RKO (cell line): ENCODE measurements at regions not wholly inside any gene's neighbourhood (a gene's known extent, or its start where the extent isn't known, plus 50 kb on each side); places are given as distances from the start of the nearest gene placed in this dataset.
"Not testable (repeated sequence)": the region's sequence is repeated elsewhere in the genome, so short reads cannot be mapped to it uniquely, and the experiment has no call there.

ENCODE experiments used
- DNase-seq: peaks from one replicate; pipeline ENCODE4 v3.0.0-alpha.2; 2016; ENCODE audit warnings: low spot score

DNA sequence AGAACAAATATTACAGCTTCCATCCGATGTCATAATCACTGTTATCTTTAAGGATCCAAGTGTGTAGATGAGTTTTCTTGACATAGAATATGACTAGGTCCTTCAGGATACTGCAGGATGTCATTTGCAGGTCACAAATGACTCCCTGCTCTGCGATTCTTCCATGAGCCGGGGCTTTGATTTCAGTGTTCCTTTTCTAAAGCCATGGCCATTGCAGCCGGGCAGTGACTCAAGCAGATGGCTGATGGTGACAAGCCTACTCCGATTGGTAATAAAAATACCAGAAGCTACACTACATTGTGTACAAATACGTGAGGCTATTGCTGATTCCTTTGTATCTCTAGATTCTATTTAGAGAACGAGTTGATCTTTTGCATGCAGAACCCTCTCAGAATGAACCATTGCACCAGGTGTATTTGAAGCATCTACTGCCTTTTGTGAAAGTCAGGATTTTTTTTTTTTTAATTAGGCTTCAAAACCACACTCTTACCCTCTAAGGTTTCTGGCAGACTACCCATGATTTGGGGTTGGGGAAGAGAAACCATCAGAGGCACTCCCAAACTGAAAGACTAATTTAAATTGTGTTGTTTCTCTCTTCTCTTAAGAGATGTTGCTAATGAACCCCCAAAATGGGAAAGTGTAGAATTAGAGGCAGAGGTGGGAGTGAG, 271.0 kb upstream of the ADRA1B start:
- no peak for DNase-seq

DNA sequence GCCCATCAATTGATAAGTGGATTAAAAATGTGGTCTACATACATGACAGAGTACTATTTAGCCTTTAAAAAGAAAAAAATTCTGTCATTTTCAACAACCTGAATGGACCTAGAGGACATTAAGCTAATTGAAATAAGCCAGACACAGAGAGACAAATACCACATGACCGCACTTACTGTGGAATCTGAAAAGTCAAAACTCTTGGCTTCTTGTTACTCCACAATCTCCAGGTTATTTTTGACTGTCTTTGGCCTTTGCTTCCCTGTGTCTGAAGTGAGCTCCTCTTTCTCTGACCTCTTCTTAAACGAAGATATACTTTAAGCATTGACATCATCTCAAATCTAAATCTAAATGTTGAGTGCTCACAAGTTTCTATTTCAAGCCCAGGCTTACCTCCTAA, 265.5 kb upstream of the ADRA1B start:
- no peak for DNase-seq

DNA sequence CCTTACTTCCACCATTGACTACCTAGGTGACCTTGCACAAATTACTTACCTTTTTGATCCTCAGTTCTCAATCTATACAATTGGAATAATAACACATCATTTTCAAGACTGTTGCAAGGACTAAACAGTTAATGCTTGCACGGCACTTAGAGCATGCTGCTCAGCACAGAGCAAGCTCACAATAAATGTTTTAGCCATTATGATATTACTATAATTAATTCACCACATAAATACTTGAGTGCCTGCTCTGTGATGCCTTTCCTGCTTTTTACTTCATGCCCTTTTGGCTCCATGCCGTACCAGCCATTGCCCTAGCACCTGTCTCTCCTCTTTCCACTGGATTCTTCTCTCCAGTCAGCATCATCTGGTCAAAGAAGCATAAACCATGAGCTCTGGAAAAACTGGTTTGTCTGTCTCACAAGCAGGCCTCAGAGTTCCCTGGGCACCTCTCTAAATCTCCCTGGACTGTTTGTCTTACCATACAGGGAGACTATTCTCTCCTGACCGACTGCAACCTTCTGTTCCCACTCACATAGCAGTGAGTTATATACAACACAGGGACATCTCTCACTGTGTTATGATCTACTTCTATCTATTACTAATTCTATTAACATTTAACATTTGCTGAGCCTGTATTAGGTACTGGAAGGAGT, 260.4 kb upstream of the ADRA1B start:
- no peak for DNase-seq

DNA sequence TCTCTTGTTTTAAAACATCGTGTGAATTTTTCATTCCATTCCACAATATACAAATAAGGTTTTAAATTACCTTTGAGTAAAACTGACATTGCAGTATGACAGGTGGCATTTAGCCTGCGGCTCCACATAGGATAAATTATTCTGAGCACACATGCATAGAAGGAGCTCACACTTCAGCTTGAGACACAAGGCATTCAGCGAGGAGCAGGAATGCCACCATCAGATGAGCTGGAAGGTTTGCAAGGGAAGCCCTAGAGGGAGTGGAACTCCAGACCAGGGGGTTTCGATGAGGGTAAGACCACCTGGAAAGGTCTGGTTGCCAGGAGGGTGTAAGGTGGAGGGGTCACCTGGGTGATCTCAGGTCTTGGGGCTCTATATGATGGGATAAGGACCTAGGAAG, 259.0 kb upstream of the ADRA1B start:
- DNase-seq: no peak

DNA sequence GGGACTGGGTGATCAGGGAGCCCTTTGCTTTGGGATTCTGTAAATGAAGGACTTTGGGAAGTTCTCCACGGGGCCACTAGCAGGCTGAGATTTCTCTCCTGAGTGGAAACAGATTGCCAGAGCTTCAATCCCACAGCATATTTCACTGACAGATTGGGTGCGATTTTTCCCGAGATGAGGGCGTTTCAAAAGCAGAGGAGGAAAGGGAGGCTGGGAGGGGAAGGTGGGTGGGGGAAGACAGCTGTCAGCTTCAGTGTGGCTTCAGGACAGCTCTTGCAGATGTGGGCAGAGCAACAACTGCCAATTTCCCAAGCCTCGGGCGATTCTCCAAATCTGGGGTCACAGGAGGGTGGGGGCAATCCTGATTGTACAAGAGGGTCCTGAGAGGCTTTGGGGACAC, 258.5 kb upstream of the ADRA1B start:
- DNase-seq: no peak

DNA sequence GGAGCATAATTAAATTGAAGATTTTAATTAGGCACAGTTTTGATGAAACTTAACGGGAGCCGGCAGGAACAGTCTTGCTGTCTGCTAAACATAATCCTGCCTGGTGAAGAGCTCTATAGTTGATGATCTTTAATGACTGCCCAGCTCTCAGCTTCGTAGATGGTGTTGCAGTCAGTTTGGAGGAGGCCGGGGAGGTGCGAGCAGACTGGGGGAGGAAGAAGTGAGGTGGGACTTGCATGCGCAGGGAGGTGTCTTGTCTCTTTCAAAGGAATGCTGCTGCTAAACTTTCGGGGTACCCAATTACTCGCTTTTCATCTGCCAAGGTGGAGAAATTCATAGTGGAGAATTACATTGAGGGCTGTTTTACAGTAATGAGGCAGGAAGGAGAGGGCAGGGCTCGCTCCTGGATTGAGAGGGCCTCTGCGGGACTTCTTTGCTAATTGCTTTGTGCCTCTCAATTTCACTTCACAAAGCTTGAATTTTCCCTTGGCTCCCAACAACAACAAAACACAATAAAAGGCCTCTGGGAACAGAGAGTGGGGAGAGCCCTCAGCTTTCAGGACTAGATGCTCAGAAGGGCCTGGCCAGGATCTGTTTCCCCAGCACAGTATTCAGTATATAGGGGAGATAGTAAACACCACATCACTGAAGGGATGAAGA, 257.9 kb upstream of the ADRA1B start:
- DNase-seq: no peak

DNA sequence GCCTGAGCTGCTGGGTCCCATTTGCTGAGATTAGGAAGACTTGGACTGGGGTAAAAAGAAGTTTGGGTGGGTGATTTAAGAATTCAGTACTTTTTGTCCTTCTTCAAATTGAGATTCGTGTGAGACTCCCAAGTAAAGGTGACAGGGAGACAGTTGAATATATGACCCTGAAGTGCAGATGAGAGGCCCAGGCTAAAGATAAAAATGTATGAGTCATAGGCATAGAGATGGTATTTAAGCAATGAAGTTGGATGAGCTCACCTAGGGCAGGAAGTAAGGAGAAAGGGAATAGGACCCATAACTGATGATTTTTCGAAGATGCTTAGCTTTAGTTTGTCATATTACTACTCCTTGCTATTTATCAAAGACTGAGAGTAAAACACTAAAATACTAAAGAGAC, 255.9 kb upstream of the ADRA1B start:
- DNase-seq: peak; percentile 24

DNA sequence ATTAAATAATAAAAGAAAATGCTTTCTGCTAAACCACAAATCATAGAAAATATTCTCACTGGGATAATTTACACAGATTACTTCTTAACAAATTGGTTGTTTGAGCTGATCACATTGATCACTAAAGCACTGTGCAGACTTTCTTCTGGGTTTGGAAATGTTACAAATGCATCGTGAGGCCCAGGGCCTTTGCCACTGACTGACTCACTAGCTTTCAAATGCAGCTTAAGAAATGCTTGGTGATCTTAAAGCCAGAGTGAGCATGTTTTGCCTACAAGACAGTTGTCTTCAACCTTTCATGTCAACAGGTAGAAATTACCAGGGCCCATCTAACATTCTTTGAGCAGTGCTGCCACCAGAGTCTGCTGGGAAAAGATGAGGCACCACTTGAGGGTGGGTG, 252.3 kb upstream of the ADRA1B start:
- DNase-seq: no peak

DNA sequence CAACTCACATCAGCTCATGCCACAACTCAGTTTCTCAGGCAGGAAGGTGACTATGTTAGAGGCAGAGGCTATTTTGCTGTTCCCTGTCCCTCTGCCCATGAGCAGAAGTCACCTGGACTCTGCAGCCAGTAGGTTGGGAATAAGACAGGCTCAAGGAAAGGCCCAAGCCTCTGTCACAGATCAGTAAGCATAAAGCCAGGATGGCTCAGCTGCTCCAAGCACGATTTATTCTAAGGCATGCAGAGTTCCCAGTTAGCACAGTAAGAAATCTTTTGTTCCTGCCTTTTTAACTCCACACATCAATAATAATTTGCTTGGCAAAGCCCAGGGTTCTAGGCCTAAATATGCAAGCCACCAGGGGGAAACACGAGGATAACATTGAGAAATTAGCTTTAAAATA, 249.0 kb upstream of the ADRA1B start:
- DNase-seq: no peak

DNA sequence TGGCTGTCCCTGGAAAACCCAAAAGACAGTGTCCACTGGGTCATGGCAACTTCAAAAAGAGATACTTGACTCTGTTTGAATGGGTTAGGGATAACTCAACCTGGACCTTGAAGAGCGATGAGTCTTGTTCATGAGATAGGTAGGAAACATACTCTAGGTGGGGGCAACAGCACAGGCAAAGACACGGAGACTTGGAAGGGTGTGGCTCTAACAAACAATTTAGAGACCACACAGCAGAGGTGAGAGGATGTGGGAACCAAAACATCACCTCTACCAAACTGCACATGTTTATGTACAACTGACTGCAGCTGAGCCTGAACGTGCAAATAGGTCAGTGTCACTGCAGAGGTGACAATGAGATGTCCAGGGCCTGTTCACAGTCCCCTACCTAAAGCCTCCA, 247.7 kb upstream of the ADRA1B start:
- DNase-seq: no peak

DNA sequence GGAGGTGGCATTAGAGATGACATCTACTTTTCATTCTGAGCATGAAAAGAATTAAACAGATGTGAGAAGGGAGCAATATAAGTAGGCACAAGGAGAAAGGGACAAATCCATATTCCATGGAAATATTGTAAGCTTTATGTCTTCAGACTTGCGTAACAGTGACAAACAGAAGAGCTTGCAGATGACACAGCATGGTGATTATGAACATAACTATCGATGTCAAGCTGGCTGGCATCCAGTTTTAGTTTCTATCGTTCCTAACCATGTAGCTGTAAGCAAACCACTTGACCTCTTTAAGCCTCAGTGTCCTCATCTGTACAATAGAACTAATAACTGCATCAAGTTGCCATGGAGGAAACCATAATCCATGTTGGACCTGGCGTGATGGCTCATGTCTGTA, 246.7 kb upstream of the ADRA1B start:
- DNase-seq: no peak

DNA sequence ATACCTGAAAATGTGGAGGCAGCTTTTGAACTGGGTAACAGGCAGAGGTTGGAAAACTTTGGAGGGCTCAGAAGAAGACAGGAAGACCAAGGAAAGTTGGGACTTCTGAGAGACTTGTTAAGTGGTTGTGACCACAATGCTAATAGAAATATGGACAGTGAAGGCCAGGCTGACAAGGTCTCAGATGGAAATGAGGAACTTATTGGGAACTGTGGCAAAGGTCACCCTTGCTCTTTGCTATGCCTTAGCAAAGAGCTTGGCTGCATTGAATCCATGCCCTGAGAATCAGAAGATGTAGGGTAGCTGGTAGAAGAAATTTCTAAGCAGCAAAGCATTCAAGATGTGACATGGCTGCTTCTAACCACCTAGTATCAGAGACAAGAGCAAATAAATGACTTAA, 244.4 kb upstream of the ADRA1B start:
- no peak for DNase-seq

DNA sequence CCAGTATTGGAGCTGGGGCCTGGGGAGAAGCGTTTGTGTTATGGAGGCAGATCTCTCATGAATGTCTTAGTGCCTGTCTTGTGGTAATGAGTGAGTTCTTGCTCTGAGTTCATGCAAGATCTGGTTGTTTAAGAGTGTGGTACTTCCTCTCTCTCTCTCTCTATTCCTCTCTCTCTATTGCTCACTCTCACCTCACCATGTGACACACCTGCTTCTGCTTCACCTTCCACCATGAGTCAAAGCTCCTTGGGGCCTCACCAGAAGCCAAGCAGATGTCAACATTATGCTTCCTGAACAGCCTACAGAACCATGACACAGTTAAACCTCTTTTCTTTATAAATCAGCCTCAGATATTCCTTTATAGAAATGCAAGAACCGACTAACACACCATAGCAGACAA, 242.7 kb upstream of the ADRA1B start:
- DNase-seq: no peak

DNA sequence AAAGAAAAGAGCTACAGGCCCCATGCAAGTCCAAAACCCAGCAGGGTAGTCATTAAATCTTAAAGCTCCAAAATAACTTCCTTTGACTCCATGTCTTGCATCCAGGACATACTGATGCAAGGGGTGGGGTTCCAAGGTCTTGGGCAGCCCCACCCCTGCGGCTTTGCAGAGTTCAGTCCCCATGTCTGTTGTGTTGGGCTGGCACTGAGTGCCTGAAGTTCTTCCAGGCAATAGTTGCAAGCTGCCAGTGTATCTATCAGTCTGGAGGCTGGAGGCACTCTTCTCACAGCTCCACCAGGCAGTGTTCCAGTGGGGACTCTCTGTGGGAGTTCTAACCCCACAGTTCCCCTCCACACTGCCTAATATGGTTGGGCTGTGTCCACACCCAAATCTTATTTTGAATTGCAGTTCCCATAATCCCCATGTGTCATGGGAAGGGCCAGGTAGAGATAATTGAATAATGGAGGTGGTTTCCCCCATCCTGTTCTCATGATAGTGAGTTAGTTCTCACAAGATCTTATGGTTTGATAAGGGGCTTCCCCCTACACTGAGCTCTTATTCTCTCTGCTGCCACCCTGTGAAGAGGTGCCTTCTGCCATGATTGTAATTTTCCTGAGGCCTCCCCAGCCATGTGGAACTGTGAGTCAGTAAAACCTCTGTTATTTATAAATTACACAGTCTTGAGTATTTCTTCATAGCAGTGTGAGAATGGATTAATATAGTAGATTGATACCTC, 237.5 kb upstream of the ADRA1B start:
- DNase-seq: no peak

DNA sequence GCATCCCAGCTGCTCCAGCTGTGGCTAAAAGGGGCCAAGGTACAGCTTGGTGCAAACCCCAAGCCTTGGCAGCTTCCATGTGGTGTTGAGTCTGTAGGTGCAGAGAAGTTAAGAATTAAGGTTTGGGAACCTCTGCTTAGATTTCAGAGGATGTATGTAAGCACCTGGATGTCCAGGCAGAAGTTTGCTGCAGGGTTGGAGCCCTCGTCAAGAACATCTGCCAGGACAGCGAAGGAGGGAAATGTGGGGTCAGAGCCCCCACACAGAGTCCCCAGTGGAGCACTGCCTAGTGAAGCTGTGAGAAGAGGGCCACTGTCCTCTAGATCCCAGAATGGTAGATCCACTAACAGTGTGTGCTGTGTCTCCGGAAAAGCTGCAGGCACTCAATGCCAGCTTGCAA, 236.2 kb upstream of the ADRA1B start:
- DNase-seq: no peak

DNA sequence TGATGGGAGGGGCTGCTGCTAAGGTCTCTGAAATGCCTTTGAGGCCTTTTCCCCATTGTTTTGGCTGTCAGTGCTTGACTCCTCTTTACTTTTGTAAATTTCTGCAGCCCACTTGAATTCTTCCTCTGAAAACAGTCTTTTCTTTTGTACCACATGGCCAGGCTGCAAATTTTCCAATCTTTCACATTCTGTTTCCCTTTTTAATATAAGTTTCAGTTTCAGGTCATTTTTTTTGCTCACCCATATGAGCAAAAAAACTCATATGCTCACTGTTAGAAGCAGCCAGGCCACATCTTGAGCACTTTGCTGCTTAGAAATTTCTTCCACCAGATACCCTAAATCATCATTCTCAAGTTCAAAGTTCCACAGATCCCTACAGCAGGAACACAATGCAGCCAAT, 234.6 kb upstream of the ADRA1B start:
- DNase-seq: no peak

DNA sequence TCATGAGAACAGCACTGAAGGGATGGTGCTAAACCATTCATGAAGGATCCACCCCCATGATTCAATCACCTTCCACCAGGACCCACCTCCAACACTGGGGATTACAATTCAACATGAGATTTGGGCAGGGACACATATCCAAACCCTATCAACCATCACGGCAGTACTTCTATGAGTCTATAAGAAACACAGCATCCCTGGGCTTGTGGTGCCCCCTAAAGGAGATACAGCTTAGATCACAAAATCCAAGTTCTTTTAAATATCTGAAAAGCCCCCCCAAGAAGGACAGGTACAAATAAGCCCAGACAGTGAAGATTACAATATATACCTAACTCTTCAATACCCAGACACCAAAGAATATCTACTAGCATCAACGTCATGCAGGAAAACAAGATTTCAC, 233.7 kb upstream of the ADRA1B start:
- DNase-seq: no peak

DNA sequence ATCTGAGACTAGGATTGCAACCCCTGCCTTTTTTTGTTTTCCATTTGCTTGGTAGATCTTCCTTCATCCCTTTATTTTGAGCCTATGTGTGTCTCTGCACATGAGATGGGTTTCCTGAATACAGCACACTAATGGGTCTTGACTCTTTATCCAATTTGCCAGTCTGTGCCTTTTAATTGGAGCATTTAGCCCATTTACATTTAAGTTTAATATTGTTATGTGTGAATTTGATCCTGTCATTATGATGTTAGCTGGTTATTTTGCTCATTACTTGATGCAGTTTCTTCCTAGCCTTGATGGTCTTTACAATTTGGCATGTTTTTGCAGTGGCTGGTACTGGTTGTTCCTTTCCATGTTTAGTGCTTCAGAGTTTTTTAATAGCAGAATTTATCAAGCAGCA, 228.4 kb upstream of the ADRA1B start:
- not testable (repeated sequence) for DNase-seq

DNA sequence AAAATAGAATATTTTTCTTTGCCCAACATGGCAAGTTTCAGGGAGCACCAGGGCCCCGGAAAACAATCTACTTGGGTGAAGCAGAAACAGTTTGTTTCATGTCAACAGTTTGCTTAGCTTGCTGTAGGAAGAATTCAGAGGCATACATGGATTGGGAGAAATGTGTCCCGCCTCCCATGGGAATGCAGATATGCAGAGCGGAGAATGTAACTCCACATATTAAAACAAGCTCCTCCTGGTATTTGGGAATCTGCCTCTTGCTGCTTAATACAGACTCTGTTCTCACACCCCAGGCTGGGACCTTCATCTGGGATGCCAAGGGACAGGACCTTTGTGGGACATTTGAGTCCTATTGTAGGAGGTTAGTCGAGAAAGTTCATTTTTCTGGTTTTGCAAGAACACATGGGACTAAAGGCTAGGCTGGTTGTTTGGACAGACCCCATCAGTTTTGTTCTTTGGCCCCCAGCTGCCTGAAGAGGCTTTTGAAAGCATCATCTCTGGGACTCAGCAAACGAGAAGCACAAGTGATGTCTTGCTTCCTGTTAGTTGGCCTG, 220.5 kb upstream of the ADRA1B start:
- no peak for DNase-seq

DNA sequence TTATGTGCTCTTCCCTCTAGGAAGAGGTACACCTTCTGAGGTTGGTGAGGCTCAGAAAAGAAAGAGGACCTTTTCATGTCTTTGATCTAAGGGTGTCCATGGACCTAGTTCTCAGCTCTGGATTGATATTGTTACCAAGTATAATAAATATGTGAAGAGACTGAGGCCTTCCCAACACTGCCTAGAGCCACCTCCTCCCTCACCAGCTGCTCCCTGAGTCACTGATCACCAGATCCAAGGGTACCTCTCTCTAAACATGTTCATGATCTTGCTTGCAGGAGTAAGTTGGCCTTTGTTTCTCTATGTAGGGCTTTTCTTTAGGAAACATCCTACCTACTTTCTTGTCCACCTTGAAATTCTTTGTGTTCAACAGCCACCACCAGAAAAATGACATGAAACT, 218.8 kb upstream of the ADRA1B start:
- no peak for DNase-seq

DNA sequence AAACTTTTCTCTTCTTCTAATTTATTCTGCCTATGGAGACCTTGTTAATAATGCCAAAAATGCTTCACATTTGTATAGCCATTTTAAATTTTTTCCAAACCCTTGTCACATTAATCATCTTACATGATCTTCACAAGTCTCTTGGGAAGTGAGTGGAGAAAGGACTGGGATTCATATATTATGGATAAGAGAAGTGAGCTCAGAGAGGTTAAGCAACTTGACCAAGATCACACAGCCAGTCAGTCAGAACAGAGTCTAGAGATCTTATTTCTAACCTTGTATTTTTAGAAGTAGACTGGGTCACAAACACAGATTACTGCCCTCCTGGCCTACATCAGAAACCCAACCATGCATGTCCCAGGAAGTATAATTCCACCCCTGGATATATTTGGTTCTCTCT, 218.0 kb upstream of the ADRA1B start:
- no peak for DNase-seq

DNA sequence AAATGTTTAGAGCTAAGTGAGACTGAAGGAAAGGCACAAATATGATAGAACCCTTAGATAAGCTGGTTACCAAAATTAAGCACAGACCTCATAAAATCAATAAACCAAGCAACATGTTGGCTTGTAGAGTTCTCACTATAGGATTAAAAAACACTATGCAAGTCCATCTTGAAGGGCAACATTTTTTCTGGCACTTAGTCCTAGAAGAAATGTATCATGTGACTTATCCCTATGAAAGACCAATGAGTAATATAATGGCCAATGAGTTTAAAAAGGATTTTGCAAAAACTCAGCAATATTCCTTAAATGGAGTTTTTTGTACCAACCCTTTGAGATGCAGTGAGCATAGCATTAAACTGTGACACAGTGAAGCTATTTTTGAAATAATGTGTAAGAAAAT, 216.3 kb upstream of the ADRA1B start:
- DNase-seq: no peak

DNA sequence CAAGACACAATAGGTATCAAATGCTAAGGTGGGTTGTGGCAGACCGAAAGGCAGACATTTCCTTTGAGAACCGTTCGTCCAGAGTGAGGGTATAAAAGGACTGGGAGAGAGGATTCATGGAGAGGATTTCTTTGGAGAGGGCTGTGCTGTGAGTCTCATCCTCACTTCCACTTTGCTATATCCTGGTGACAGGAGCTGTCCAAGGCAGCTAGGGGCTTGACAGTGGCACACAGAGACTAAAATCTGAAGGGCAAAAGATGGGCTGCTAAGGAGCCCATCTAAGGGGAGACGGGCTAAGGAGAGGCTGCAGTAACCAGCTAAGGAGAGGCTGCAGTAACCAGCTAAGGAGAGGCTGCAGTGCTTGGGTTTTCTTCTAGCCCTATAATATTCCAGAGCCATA, 214.0 kb upstream of the ADRA1B start:
- DNase-seq: no peak
